NCI-H2196 treated with DMSO at 0.1 percent for 48 hours (cell line): ENCODE measurements at regions not wholly inside any gene's neighbourhood (a gene's known extent, or its start where the extent isn't known, plus 50 kb on each side); places are given as distances from the start of the nearest gene placed in this dataset.

Source experiments
- DNase-seq: peaks from one replicate; lab custom pipeline; 2025; ENCODE audit not compliant: unreplicated experiment; lab: John Stamatoyannopoulos, UW

GRCh38 chr13:99436686-99437416 lies 64.4 kb upstream of the TM9SF2 start:
- DNase-seq: peak; percentile 56

- no peak for DNase-seq
Observed at GRCh38 chr13:99439048-99439447, 62.2 kb upstream of the TM9SF2 start.

GRCh38 chr13:99439850-99440604 lies 61.2 kb upstream of the TM9SF2 start:
- no peak for DNase-seq

GRCh38 chr13:99442273-99442895 lies 58.9 kb upstream of the TM9SF2 start:
- no peak for DNase-seq

GRCh38 chr13:99446242-99446641 lies 55.0 kb upstream of the TM9SF2 start:
- DNase-seq: no peak

- no peak for DNase-seq
Observed at GRCh38 chr13:99448546-99448945, 52.7 kb upstream of the TM9SF2 start.

- DNase-seq: no peak
Observed at GRCh38 chr13:99450416-99450815, 50.9 kb upstream of the TM9SF2 start.
